ENCODE measurements at regions not wholly inside any gene's neighbourhood (a gene's known extent, or its start where the extent isn't known, plus 50 kb on each side); places are given as distances from the start of the nearest gene placed in this dataset.
"Not testable (repeated sequence)": the region's sequence is repeated elsewhere in the genome, so short reads cannot be mapped to it uniquely, and the experiment has no call there.

GRCh38 chr6:27617700-27618689, 145.1 kb upstream of the ZNF184 start:
- DNase-seq (ENCODE audit: missing footprints) (no peak), ATAC-seq (no peak)
- intact Hi-C loops (cut with DNase I) = no loop called here

GRCh38 chr6:27617046-27617687, 144.3 kb upstream of the ZNF184 start:
- ATAC-seq (no peak), DNase-seq (ENCODE audit: missing footprints) (no peak)
- intact Hi-C loops (cut with DNase I) = no loop called here

GRCh38 chr6:27616328-27617045, 143.6 kb upstream of the ZNF184 start:
- DNase-seq (ENCODE audit: missing footprints) = no peak
- no peak for ATAC-seq
- intact Hi-C loops (cut with DNase I) = no loop called here

GRCh38 chr6:27611451-27611850, 138.5 kb upstream of the ZNF184 start:
- ATAC-seq (no peak), DNase-seq (ENCODE audit: missing footprints) (no peak)
- intact Hi-C loops (cut with DNase I) = no loop called here

GRCh38 chr6:27608916-27609883, 136.3 kb upstream of the ZNF184 start:
- no peak for DNase-seq (ENCODE audit: missing footprints)
- intact Hi-C loops (cut with DNase I) = no loop called here
- ATAC-seq = no peak

GRCh38 chr6:27605401-27606342, 132.8 kb upstream of the ZNF184 start:
- ATAC-seq (no peak), DNase-seq (ENCODE audit: missing footprints) (peak; percentile 48)

GRCh38 chr6:27604986-27605385, 132.1 kb upstream of the ZNF184 start:
- no peak for DNase-seq (ENCODE audit: missing footprints)
- intact Hi-C loops (cut with DNase I) = no loop called here
- ATAC-seq = no peak

More at GRCh38 chr6:27605401-27606342, 132.8 kb upstream of the ZNF184 start:
- intact Hi-C loops (cut with DNase I) = no loop called here

- ATAC-seq (no peak), DNase-seq (ENCODE audit: missing footprints) (no peak)
- intact Hi-C loops (cut with DNase I) = no loop called here
These were observed 128.9 kb upstream of the ZNF184 start for GRCh38 chr6:27601668-27602254.

- peak; percentile 58 for DNase-seq (ENCODE audit: missing footprints)
- intact Hi-C loops (cut with DNase I) = no loop called here
- no peak for ATAC-seq
These were observed 127.1 kb upstream of the ZNF184 start for GRCh38 chr6:27599859-27600532.

GRCh38 chr6:27597031-27597567, 124.2 kb upstream of the ZNF184 start:
- ATAC-seq; DNase-seq (ENCODE audit: missing footprints); intact Hi-C loops (cut with DNase I): not testable (repeated sequence)

- DNase-seq (ENCODE audit: missing footprints) (no peak), ATAC-seq (no peak)
- intact Hi-C loops (cut with DNase I) = no loop called here
These were observed 121.0 kb upstream of the ZNF184 start for GRCh38 chr6:27593861-27594260.

- no peak for DNase-seq (ENCODE audit: missing footprints)
- no peak for ATAC-seq
- intact Hi-C loops (cut with DNase I) = no loop called here
These were observed 120.4 kb upstream of the ZNF184 start for GRCh38 chr6:27593200-27593818.

- ATAC-seq = no peak
- no peak for DNase-seq (ENCODE audit: missing footprints)
- intact Hi-C loops (cut with DNase I) = no loop called here
These were observed 119.7 kb upstream of the ZNF184 start for GRCh38 chr6:27592481-27593199.

GRCh38 chr6:27591699-27592480, 119.0 kb upstream of the ZNF184 start:
- ATAC-seq = no peak
- DNase-seq (ENCODE audit: missing footprints) = no peak
- intact Hi-C loops (cut with DNase I) = no loop called here

All from Right ventricle myocardium inferior (tissue), 1 donor.